K562 (cell line): ENCODE measurements at regions not wholly inside any gene's neighbourhood (a gene's known extent, or its start where the extent isn't known, plus 50 kb on each side); places are given as distances from the start of the nearest gene placed in this dataset.

ENCODE experiments used
- ATAC-seq: fragments of 200-7000 bp; cut with Tn5 transposase; 3 replicates; pipeline ENCODE4 v1.9.1; 2020; ENCODE audit warnings: moderate library complexity
- BruUV-seq: library from RNA; stranded (reverse); fragments of 400-500 nt; replicated peaks from 2 replicates; lab custom pipeline; 2021; lab: Mats Ljungman, UMichigan
- CTCF ChIA-PET: fragments of 300-600 bp; formaldehyde crosslinking; extraction: SDS; loops from one replicate; lab custom pipeline; 2021; ENCODE audit warnings: low intra/inter-chr PET ratio; lab: Yijun Ruan, JAX
- POLR2A ChIA-PET: fragments of 300-600, 350-650 bp; sonication (Branson Sonifier 250); formaldehyde crosslinking; extraction: SDS; loops from one replicate; lab custom pipeline; 2021; ENCODE audit warnings: antibody characterized with exemption, inconsistent platforms; lab: Yijun Ruan, JAX
- DNase-seq, 4 experiments: peaks; one replicate each; pipeline versions ENCODE4 v3.0.0 to v3.0.0-alpha.2; 2011 to 2018; ENCODE audit warnings: low spot score in 3 of 4, mixed read lengths in 3 of 4; ENCODE audit errors: extremely low read depth in 1 of 4
- FAIRE-seq: peaks from 2 replicates; lab custom pipeline; 2011; peaks lifted over from hg19 to GRCh38; lab: Jason Lieb, UNC
- H2AFZ ChIP-seq: 2 replicates; pipeline ENCODE4 v1.6.0; 2011; ENCODE audit warnings: low read depth, low read length, control low read depth, inconsistent platforms
- H3K27ac ChIP-seq: fragments of 200-600 bp; 3 replicates; pipeline ENCODE4 v1.8.0; 2011; ENCODE audit warnings: low read depth, mild to moderate bottlenecking, control low read depth, inconsistent platforms, low read length, moderate library complexity, mixed read lengths; ENCODE audit errors: extremely low read depth
- H3K27me3 ChIP-seq, 2 experiments: fragments of 300-600 bp in 1 of 2; 2 replicates in 1 of 2; 3 replicates in 1 of 2; pipeline versions ENCODE4 v1.6.0 to v1.8.0; 2011; ENCODE audit warnings: inconsistent platforms in 2 of 2, low read length in 2 of 2, mild to moderate bottlenecking in 1 of 2, mixed read lengths in 1 of 2, moderate library complexity in 1 of 2; ENCODE audit not compliant: control insufficient read depth in 2 of 2, insufficient read depth in 2 of 2
- H3K36me3 ChIP-seq: fragments of 300-600 bp; 3 replicates; pipeline ENCODE4 v1.8.0; 2011; ENCODE audit warnings: mild to moderate bottlenecking, low read length, inconsistent platforms; ENCODE audit not compliant: control insufficient read depth, insufficient read depth
- H3K4me1 ChIP-seq, 2 experiments: fragments of 200-600 bp in 1 of 2; replicated peaks in 1 of 2; 2 replicates in 1 of 2; 3 replicates in 1 of 2; pipeline versions ENCODE4 v1.5.1 to v1.8.0; 2011; ENCODE audit warnings: inconsistent platforms in 2 of 2, low read length in 2 of 2, mild to moderate bottlenecking in 1 of 2, mixed read lengths in 1 of 2, moderate library complexity in 1 of 2; ENCODE audit not compliant: control insufficient read depth in 2 of 2, insufficient read depth in 2 of 2
- H3K4me2 ChIP-seq: 2 replicates; pipeline ENCODE4 v1.6.1; 2011; ENCODE audit warnings: low read length, control low read depth, inconsistent platforms, mixed read lengths; ENCODE audit not compliant: insufficient read depth
- H3K4me3 ChIP-seq: fragments of 200-600 bp; sonication (generic), shearing (Covaris generic); 2 replicates; pipeline ENCODE4 v1.5.1; 2016; ENCODE audit warnings: control low read depth, inconsistent platforms
- H3K79me2 ChIP-seq: fragments of 200-600 bp; 3 replicates; pipeline ENCODE4 v1.8.0; 2011; ENCODE audit warnings: low read length, inconsistent platforms; ENCODE audit not compliant: control insufficient read depth, insufficient read depth
- H3K9ac ChIP-seq, 2 experiments: 2 replicates each; pipeline versions ENCODE4 v1.6.0 to v1.6.1; 2011; ENCODE audit warnings: low read depth in 2 of 2, low read length in 2 of 2, control low read depth in 1 of 2, inconsistent platforms in 1 of 2, mild to moderate bottlenecking in 1 of 2, mixed read lengths in 1 of 2; ENCODE audit not compliant: insufficient read depth in 1 of 2
- H3K9me1 ChIP-seq: one replicate; pipeline ENCODE4 v1.6.0; 2011; ENCODE audit warnings: inconsistent platforms, mild to moderate bottlenecking, low read length, moderate library complexity; ENCODE audit not compliant: control insufficient read depth, insufficient read depth
- H3K9me3 ChIP-seq: replicated peaks from 2 replicates; pipeline ENCODE4 v1.5.1; 2011; ENCODE audit warnings: low read depth, low read length, inconsistent platforms; ENCODE audit not compliant: control insufficient read depth, insufficient read depth
- H4K20me1 ChIP-seq: replicated peaks from 2 replicates; pipeline ENCODE4 v1.6.1; 2011; ENCODE audit warnings: low read length, inconsistent platforms, mixed read lengths; ENCODE audit not compliant: control insufficient read depth, insufficient read depth
- HES1 ChIP-seq: fragments of 450-650 bp; IDR thresholded peaks from 2 replicates; pipeline ENCODE4 v1.6.1; 2016; ENCODE audit warnings: low read depth, mild to moderate bottlenecking, moderate library complexity
- HMG20B ChIP-seq: fragments of 250-450 bp; sonication (Bioruptor Pico); IDR thresholded peaks from 2 replicates; pipeline ENCODE4 v1.5.0; 2021; ENCODE audit warnings: mild to moderate bottlenecking
- LCOR ChIP-seq: sonication (generic); formaldehyde crosslinking; IDR thresholded peaks from 2 replicates; pipeline ENCODE4 v1.8.0; 2022; ENCODE audit warnings: mild to moderate bottlenecking, missing genetic modification reagents
- MAFF ChIP-seq: IDR thresholded peaks from 2 replicates; pipeline ENCODE4 v1.6.1; 2012; ENCODE audit warnings: low read length, improper control_type of control experiment
- MCM7 ChIP-seq, 2 experiments: fragments of 450-650 bp; IDR thresholded peaks; 2 replicates each; pipeline ENCODE4 v1.6.1; 2016 to 2018
- PPARD ChIP-seq: fragments of 250-450 bp; sonication (Bioruptor Pico); IDR thresholded peaks from 2 replicates; pipeline ENCODE4 v1.8.0; 2022; ENCODE audit warnings: inconsistent platforms, mild to moderate bottlenecking, moderate library complexity
- PTTG1 ChIP-seq: fragments of 450-650 bp; IDR thresholded peaks from 2 replicates; pipeline ENCODE4 v1.6.1; 2016; ENCODE audit warnings: low read depth, mild to moderate bottlenecking, missing genetic modification characterization, missing compliant biosample characterization
- SFPQ ChIP-seq: fragments of 200-400 bp; formaldehyde crosslinking; IDR thresholded peaks from 2 replicates; pipeline ENCODE4 v1.6.1; 2017; ENCODE audit warnings: mild to moderate bottlenecking, low read depth, low read length, moderate library complexity
- SP2 ChIP-seq: IDR thresholded peaks from 2 replicates; pipeline ENCODE4 v1.6.1; 2011; ENCODE audit warnings: mild to moderate bottlenecking, low read depth, low read length, moderate library complexity; ENCODE audit not compliant: poor library complexity, severe bottlenecking; ENCODE audit errors: extremely low read depth
- TAL1 ChIP-seq: fragments of 450-650 bp; IDR thresholded peaks from 2 replicates; pipeline ENCODE4 v1.6.1; 2016; ENCODE audit warnings: mild to moderate bottlenecking
- TRIM25 ChIP-seq: fragments of 450-650 bp; IDR thresholded peaks from 2 replicates; pipeline ENCODE4 v1.7.0; 2016; ENCODE audit warnings: borderline replicate concordance
- ZFP1 ChIP-seq: fragments of 450-650 bp; formaldehyde crosslinking; IDR thresholded peaks from 2 replicates; pipeline ENCODE4 v1.4.0; 2020; ENCODE audit warnings: mild to moderate bottlenecking, mixed read lengths
- ZMIZ1 ChIP-seq, 2 experiments: fragments of 150-350 bp in 1 of 2; IDR thresholded peaks; 2 replicates each; pipeline ENCODE4 v1.6.1; 2012 to 2016; ENCODE audit warnings: low read depth in 2 of 2, low read length in 2 of 2, mild to moderate bottlenecking in 1 of 2, moderate library complexity in 1 of 2
- ZNF586 ChIP-seq: fragments of 450-650 bp; formaldehyde crosslinking; conservative IDR thresholded peaks from 2 replicates; pipeline ENCODE4 v1.4.0; 2020; ENCODE audit warnings: mild to moderate bottlenecking, moderate library complexity
- WGBS: fragments of 100-300 bp; shearing (Covaris generic); methylation state at CpG from one replicate; pipeline ENCODE4 v1.1.6; 2016; ENCODE audit warnings: low coverage, mixed read lengths; ENCODE audit not compliant: insufficient coverage; ENCODE audit errors: missing lambda C conversion rate; 5-methylcytosine and 5-hydroxymethylcytosine counted together
- in situ Hi-C: fragments of 300-500 bp; cut with MboI; formaldehyde crosslinking; loops from 4 replicates; pipeline ENCODE4 v1.15.0; 2018; ENCODE audit warnings: inconsistent platforms, mixed read lengths
- intact Hi-C: fragments of 100-400 bp; cut with micrococcal nuclease; formaldehyde crosslinking; loops from 2 replicates; pipeline ENCODE4 v1.14.2; 2022

GRCh38 chr4:125780164-125780563, 465.4 kb downstream of the FAT4 start (continued):
- TF ChIP-seq HES1 (no peak), HMG20B (no peak), SP2 (no peak), MCM7 (IDR thresholded peaks at IDR 0.05) (no peak), PTTG1 (tag) (no peak), TRIM25 (no peak)

- Histone ChIP-seq H3K4me1 (no peaks in the 10 kb centered on the region), H3K9me3 (no peaks in the 10 kb centered on the region), H3K4me3 (no peak overlapping the region), H3K27ac (no peak overlapping the region), H3K9ac (no peak overlapping the region), H3K79me2 (no peaks in the 10 kb centered on the region), H4K20me1 (no peaks in the 10 kb centered on the region), H3K4me2 (no peak overlapping the region), H3K27me3 (no peaks in the 10 kb centered on the region), H3K9me1 (no peaks in the 10 kb centered on the region), H2AFZ (no peak overlapping the region), H3K36me3 (no peaks in the 10 kb centered on the region)
- 0% methylated on average over 3 of the region's 3 CpGs for WGBS
- FAIRE-seq (no peak), DNase-seq (no peak), ATAC-seq (no peak)
- BruUV-seq: no TSS peak
- ChIA-PET CTCF (no interaction called here), POLR2A (no interaction called here)
- in situ Hi-C loops: no loop called here
- intact Hi-C loops: no loop called here
- TF ChIP-seq ZFP1 (CRISPR knock-in tag): no peak
- no peak for TF ChIP-seq TAL1
- peak; percentile 57 for TF ChIP-seq MAFF
- TF ChIP-seq ZNF586: no peak
- no peak for TF ChIP-seq LCOR (CRISPR knock-in tag)
- TF ChIP-seq ZMIZ1 (IDR thresholded peaks at IDR 0.05; ENCODE audit: low read depth in 2 of 2, low read length in 2 of 2): no peak
- no peak for TF ChIP-seq SFPQ
- no peak for TF ChIP-seq PPARD
Observed at GRCh38 chr4:125780747-125781146, 466.0 kb downstream of the FAT4 start.
